Fibroblast of lung (primary cell): ENCODE measurements at regions not wholly inside any gene's neighbourhood (a gene's known extent, or its start where the extent isn't known, plus 50 kb on each side); places are given as distances from the start of the nearest gene placed in this dataset.

Experiments used
- DNase-seq, 2 donors: peaks; one replicate each; pipeline versions ENCODE4 v3.0.0 to v3.0.0-alpha.2; 2010; ENCODE audit warnings: low read depth in 2 of 2
- H2AFZ ChIP-seq: 2 replicates; pipeline ENCODE4 v1.5.1; 2012; ENCODE audit warnings: low read length, control low read depth, inconsistent platforms
- H3K27ac ChIP-seq: 2 replicates; pipeline ENCODE4 v1.5.1; 2011; ENCODE audit warnings: low read length, control low read depth; ENCODE audit not compliant: insufficient read depth
- H3K27me3 ChIP-seq: 2 replicates; pipeline ENCODE4 v1.5.1; 2011; ENCODE audit warnings: mild to moderate bottlenecking, low read length; ENCODE audit not compliant: control insufficient read depth, insufficient read depth
- H3K36me3 ChIP-seq: 2 replicates; pipeline ENCODE4 v1.5.1; 2011; ENCODE audit warnings: low read length; ENCODE audit not compliant: control insufficient read depth, insufficient read depth
- H3K4me1 ChIP-seq: 2 replicates; pipeline ENCODE4 v1.5.1; 2011; ENCODE audit warnings: low read length; ENCODE audit not compliant: control insufficient read depth, insufficient read depth; ENCODE audit errors: extremely low read depth
- H3K4me2 ChIP-seq: 2 replicates; pipeline ENCODE4 v1.5.1; 2011; ENCODE audit warnings: low read length, control low read depth; ENCODE audit not compliant: insufficient read depth; ENCODE audit errors: extremely low read depth
- H3K4me3 ChIP-seq, 4 experiments: fragments of 200-600 bp in 1 of 4; sonication (generic) in 1 of 4; replicated peaks in 1 of 4; 2 replicates each; pipeline ENCODE4 v1.5.1; 2011 to 2016; ENCODE audit warnings: low read length in 4 of 4, low read depth in 3 of 4, mild to moderate bottlenecking in 3 of 4, control low read depth in 2 of 4, inconsistent platforms in 1 of 4, mixed read lengths in 1 of 4; ENCODE audit not compliant: insufficient read depth in 1 of 4; ENCODE audit errors: control extremely low read depth in 1 of 4
- H3K79me2 ChIP-seq: 2 replicates; pipeline ENCODE4 v1.5.1; 2012; ENCODE audit warnings: mild to moderate bottlenecking, low read length, inconsistent platforms; ENCODE audit not compliant: control insufficient read depth, insufficient read depth
- H3K9ac ChIP-seq: 2 replicates; pipeline ENCODE4 v1.5.1; 2011; ENCODE audit warnings: mild to moderate bottlenecking, low read length, control low read depth; ENCODE audit not compliant: insufficient read depth
- H3K9me3 ChIP-seq: 2 replicates; pipeline ENCODE4 v1.5.1; 2012; ENCODE audit warnings: low read depth, low read length; ENCODE audit not compliant: control insufficient read depth, insufficient read depth
- H4K20me1 ChIP-seq: 2 replicates; pipeline ENCODE4 v1.5.1; 2011; ENCODE audit warnings: low read length; ENCODE audit not compliant: control insufficient read depth, insufficient read depth; ENCODE audit errors: extremely low read depth
- EZH2 ChIP-seq: IDR thresholded peaks from 2 replicates; pipeline ENCODE4 v1.5.1; 2012; ENCODE audit warnings: low read length, control low read depth, mild to moderate bottlenecking; ENCODE audit errors: missing control alignments
- TF ChIP-seq, protein P1 (sequence below), 2 donors: IDR thresholded peaks in 1 of 2; conservative IDR thresholded peaks in 1 of 2; 1 replicate in 1 of 2; 2 replicates in 1 of 2; pipeline ENCODE4 v1.5.1; 2011 to 2012; ENCODE audit warnings: low read length in 2 of 2, control low read depth in 1 of 2, inconsistent platforms in 1 of 2, low read depth in 1 of 2, mild to moderate bottlenecking in 1 of 2

DNA sequence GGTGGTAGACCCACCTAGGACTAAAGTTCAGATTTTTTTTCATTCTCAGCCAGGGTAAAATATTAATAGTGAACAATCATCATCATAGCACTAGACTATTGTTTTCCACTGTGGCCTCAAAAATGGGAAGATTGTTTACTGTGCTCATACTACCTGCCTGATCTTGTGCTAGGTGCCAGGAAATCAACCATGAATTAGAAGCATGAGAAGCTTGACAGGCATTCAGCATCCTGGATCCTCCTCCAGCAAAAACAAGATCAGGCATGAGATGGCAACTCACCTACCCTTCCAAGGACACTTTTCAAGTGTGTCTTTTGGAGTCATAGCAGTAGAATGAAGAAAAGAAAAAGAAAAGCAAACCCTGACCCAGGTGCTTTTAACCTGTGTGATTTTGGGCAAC is 174.2 kb downstream of the CYLD start:
- Histone ChIP-seq H4K20me1 (no peaks in the 10 kb centered on the region), H3K27me3 (no peaks in the 10 kb centered on the region), H3K4me3 (no peak overlapping the region), H3K9me3 (no peaks in the 10 kb centered on the region), H3K9ac (no peak overlapping the region), H3K36me3 (no peaks in the 10 kb centered on the region), H3K4me2 (no peak overlapping the region), H3K79me2 (no peaks in the 10 kb centered on the region), H3K27ac (no peak overlapping the region), H2AFZ (no peak overlapping the region), H3K4me1 (no peaks in the 10 kb centered on the region)
- no peak for DNase-seq
- TF ChIP-seq, protein P1, sequence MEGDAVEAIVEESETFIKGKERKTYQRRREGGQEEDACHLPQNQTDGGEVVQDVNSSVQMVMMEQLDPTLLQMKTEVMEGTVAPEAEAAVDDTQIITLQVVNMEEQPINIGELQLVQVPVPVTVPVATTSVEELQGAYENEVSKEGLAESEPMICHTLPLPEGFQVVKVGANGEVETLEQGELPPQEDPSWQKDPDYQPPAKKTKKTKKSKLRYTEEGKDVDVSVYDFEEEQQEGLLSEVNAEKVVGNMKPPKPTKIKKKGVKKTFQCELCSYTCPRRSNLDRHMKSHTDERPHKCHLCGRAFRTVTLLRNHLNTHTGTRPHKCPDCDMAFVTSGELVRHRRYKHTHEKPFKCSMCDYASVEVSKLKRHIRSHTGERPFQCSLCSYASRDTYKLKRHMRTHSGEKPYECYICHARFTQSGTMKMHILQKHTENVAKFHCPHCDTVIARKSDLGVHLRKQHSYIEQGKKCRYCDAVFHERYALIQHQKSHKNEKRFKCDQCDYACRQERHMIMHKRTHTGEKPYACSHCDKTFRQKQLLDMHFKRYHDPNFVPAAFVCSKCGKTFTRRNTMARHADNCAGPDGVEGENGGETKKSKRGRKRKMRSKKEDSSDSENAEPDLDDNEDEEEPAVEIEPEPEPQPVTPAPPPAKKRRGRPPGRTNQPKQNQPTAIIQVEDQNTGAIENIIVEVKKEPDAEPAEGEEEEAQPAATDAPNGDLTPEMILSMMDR (conservative IDR thresholded peaks at IDR 0.05 in 1 of 2, IDR thresholded peaks at IDR 0.05 in 1 of 2; ENCODE audit: low read depth in 1 of 2, low read length in 2 of 2), result no peak
- TF ChIP-seq EZH2, result no peak

DNA sequence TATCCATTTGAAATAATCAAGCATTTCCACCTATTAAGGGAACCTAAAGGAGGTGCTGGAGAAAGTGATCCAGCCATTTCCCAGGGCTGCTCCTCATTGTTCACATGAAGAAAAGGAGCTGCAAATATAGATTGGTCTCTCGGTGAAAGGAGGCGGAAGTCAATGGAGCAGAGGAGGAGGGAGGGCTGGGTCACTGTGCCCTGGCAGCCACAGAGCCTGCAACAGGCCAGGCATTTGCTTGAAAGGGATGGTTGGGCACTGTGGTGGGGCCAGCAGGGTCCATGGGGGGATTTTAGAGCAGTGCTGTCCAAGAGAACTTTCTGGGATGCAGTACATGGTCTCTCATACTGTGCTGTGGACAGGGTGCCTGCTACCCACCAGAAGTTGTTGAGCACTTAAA is 173.2 kb downstream of the CYLD start:
- Histone ChIP-seq H3K4me1 (no peaks in the 10 kb centered on the region), H3K36me3 (no peaks in the 10 kb centered on the region), H3K4me2 (no peak overlapping the region), H3K9me3 (no peaks in the 10 kb centered on the region), H3K79me2 (no peaks in the 10 kb centered on the region), H3K27me3 (no peaks in the 10 kb centered on the region), H2AFZ (no peak overlapping the region), H4K20me1 (no peaks in the 10 kb centered on the region), H3K4me3 (no peak overlapping the region), H3K27ac (no peak overlapping the region), H3K9ac (no peak overlapping the region)
- no peak for TF ChIP-seq EZH2
- TF ChIP-seq, protein P1 (conservative IDR thresholded peaks at IDR 0.05 in 1 of 2, IDR thresholded peaks at IDR 0.05 in 1 of 2; ENCODE audit: low read depth in 1 of 2, low read length in 2 of 2), result no peak
- no peak for DNase-seq

DNA sequence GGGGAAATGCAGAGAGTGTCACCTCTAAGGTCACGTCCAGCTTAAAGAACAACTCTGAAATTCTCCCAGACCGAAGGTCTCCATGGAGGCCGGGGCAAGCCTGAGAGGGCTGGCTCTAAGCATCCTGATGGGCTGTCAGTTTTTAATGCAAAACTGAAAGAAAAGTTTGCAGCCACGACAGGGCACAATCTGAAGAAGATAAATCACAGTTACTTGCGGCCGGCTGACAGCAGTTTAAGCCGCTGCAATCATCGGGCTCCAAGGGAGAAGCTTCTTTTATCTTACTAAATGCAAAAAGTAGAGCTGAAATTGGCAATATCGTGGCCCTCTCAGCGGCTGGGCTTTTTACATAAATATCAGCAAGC is 168.8 kb downstream of the CYLD start:
- Histone ChIP-seq H3K36me3 (no peaks in the 10 kb centered on the region), H2AFZ (no peak overlapping the region)
- DNase-seq, result no peak

More for the DNA sequence above, 168.8 kb downstream of the CYLD start:
- Histone ChIP-seq H3K4me3 (no peak overlapping the region), H3K79me2 (no peaks in the 10 kb centered on the region), H4K20me1 (no peaks in the 10 kb centered on the region), H3K9me3 (no peaks in the 10 kb centered on the region), H3K9ac (no peak overlapping the region), H3K27ac (no peak overlapping the region), H3K4me2 (no peak overlapping the region), H3K4me1 (no peaks in the 10 kb centered on the region), H3K27me3 (no peaks in the 10 kb centered on the region)
- TF ChIP-seq, protein P1 (conservative IDR thresholded peaks at IDR 0.05 in 1 of 2, IDR thresholded peaks at IDR 0.05 in 1 of 2; ENCODE audit: low read depth in 1 of 2, low read length in 2 of 2), result no peak
- no peak for TF ChIP-seq EZH2
